DND-41 (cell line): ENCODE measurements at regions not wholly inside any gene's neighbourhood (a gene's known extent, or its start where the extent isn't known, plus 50 kb on each side); places are given as distances from the start of the nearest gene placed in this dataset.

Experiments
- CTCF ChIP-seq: IDR thresholded peaks from 2 replicates; pipeline ENCODE4 v1.5.1; 2012; ENCODE audit warnings: borderline replicate concordance, low read length, moderate library complexity, mild to moderate bottlenecking; ENCODE audit not compliant: poor library complexity, severe bottlenecking; ENCODE audit errors: extremely low read depth
- EZH2 ChIP-seq: IDR thresholded peaks from 3 replicates; pipeline ENCODE4 v1.6.1; 2012; ENCODE audit warnings: borderline replicate concordance, low read depth, mild to moderate bottlenecking, moderate library complexity, low read length, inconsistent platforms; ENCODE audit not compliant: severe bottlenecking

GRCh38 chr5:124403281-124403680 lies 343.2 kb downstream of the ZNF608 start:
- TF ChIP-seq EZH2 = no peak
- TF ChIP-seq CTCF = no peak
